NT2/D1 (cell line): ENCODE measurements at regions not wholly inside any gene's neighbourhood (a gene's known extent, or its start where the extent isn't known, plus 50 kb on each side); places are given as distances from the start of the nearest gene placed in this dataset.

ENCODE experiments used
- SUZ12 ChIP-seq: IDR thresholded peaks from 2 replicates; pipeline ENCODE4 v1.6.1; 2011; ENCODE audit not compliant: insufficient read length, insufficient read depth; ENCODE audit errors: extremely low read depth
- YY1 ChIP-seq: IDR thresholded peaks from 2 replicates; pipeline ENCODE4 v1.6.1; 2011; ENCODE audit not compliant: insufficient read length, insufficient read depth
- ZNF274 ChIP-seq: IDR thresholded peaks from 2 replicates; pipeline ENCODE4 v1.6.1; 2011; ENCODE audit warnings: mild to moderate bottlenecking, low read depth, low read length

DNA sequence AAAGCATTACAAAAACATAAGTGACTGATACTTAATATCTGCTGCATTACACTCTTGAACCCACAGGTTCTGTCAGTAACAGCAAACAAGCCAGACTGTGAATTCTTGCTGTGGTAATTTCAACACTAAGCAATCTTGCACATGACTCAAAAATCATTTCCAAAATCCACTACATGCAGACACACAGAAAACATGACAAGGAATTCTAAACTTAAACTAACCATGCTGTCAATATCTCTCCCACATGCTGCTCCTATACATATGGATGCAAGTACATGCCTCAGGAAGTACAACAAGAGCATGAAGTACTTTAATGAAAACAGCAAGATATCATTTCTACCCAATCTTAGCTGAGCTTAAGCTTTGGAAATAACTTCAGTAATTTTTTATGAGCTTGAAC, 890.2 kb upstream of the KCND2 start:
- no peak for TF ChIP-seq YY1
- no peak for TF ChIP-seq ZNF274
- no peak for TF ChIP-seq SUZ12
